ENCODE measurements at regions not wholly inside any gene's neighbourhood (a gene's known extent, or its start where the extent isn't known, plus 50 kb on each side); places are given as distances from the start of the nearest gene placed in this dataset.

GRCh38 chr12:5305886-5306545 is 125.9 kb upstream of the NTF3 start:
- H3K4me3 ChIP-seq (ENCODE audit: low read depth, low read length): no peak overlapping the region
- no peaks in the 10 kb centered on the region for H3K4me1 ChIP-seq (ENCODE audit: control insufficient read depth, insufficient read depth, low read length)
- H3K9ac ChIP-seq (ENCODE audit: low read depth, low read length): no peak overlapping the region
- no peaks in the 10 kb centered on the region for H3K27me3 ChIP-seq (ENCODE audit: control insufficient read depth, insufficient read depth, low read length)
- no peaks in the 10 kb centered on the region for H3K36me3 ChIP-seq (ENCODE audit: control insufficient read depth, insufficient read depth, low read length)
- H3K9me3 ChIP-seq (ENCODE audit: control insufficient read depth, insufficient read depth, low read length): no peaks in the 10 kb centered on the region

DNA sequence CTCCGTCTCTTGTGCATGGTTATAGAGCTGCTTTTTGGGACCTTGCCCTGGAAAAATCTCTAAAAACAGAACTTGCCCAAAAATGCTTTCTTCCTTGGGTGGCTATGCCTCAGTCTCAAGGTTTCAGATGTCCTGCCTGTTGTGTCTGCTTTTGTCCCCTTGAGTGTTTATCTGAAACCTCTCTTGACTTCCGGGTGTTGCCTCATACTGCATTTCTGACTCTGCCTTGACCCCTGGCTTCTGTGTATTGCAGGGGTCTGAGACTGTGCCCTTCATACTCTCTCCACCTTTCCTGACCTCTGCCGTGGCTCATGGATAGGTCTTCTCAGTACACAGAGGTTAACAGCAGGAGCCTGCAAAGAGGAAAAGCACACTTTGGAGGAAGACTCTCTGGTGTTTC is 124.8 kb upstream of the NTF3 start:
- H3K27me3 ChIP-seq (ENCODE audit: control insufficient read depth, insufficient read depth, low read length): no peaks in the 10 kb centered on the region
- no peak overlapping the region for H3K9ac ChIP-seq (ENCODE audit: low read depth, low read length)
- no peaks in the 10 kb centered on the region for H3K9me3 ChIP-seq (ENCODE audit: control insufficient read depth, insufficient read depth, low read length)
- no peak overlapping the region for H3K4me3 ChIP-seq (ENCODE audit: low read depth, low read length)
- no peaks in the 10 kb centered on the region for H3K36me3 ChIP-seq (ENCODE audit: control insufficient read depth, insufficient read depth, low read length)
- H3K4me1 ChIP-seq (ENCODE audit: control insufficient read depth, insufficient read depth, low read length): no peaks in the 10 kb centered on the region

DNA sequence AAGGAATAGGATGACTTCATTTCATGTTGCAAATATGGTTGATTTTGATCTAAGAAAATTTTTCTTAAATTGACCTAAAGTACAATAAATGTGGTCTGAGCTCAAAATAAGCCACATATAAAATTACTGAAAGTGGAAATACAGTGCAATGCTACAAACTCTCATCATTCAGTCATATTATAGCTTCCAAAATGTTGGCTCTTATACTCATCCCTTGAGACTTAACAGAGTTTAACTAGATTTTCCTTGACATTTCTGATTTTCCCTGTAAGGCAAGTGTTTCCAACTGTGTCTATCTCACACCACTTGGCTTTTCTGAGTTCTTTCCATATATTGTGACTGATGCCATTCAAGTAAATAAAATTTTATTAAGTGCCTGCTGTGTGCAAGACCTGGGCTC is 123.7 kb upstream of the NTF3 start:
- Histone ChIP-seq H3K36me3 (ENCODE audit: control insufficient read depth, insufficient read depth, low read length) (no peaks in the 10 kb centered on the region), H3K4me1 (ENCODE audit: control insufficient read depth, insufficient read depth, low read length) (no peaks in the 10 kb centered on the region), H3K27me3 (ENCODE audit: control insufficient read depth, insufficient read depth, low read length) (no peaks in the 10 kb centered on the region), H3K9ac (ENCODE audit: low read depth, low read length) (no peak overlapping the region), H3K9me3 (ENCODE audit: control insufficient read depth, insufficient read depth, low read length) (peaks cover 2% of the 10 kb centered on the region), H3K4me3 (ENCODE audit: low read depth, low read length) (no peak overlapping the region)

- no peak overlapping the region for H3K9ac ChIP-seq (ENCODE audit: low read depth, low read length)
- H3K27me3 ChIP-seq (ENCODE audit: control insufficient read depth, insufficient read depth, low read length): no peaks in the 10 kb centered on the region
- H3K4me1 ChIP-seq (ENCODE audit: control insufficient read depth, insufficient read depth, low read length): no peaks in the 10 kb centered on the region
- no peaks in the 10 kb centered on the region for H3K36me3 ChIP-seq (ENCODE audit: control insufficient read depth, insufficient read depth, low read length)
- no peak overlapping the region for H3K4me3 ChIP-seq (ENCODE audit: low read depth, low read length)
- peaks cover 4% of the 10 kb centered on the region for H3K9me3 ChIP-seq (ENCODE audit: control insufficient read depth, insufficient read depth, low read length)
Observed at GRCh38 chr12:5308996-5309395, 122.9 kb upstream of the NTF3 start.

GRCh38 chr12:5309654-5310053 is 122.3 kb upstream of the NTF3 start:
- no peaks in the 10 kb centered on the region for H3K4me1 ChIP-seq (ENCODE audit: control insufficient read depth, insufficient read depth, low read length)
- H3K27me3 ChIP-seq (ENCODE audit: control insufficient read depth, insufficient read depth, low read length): no peaks in the 10 kb centered on the region
- no peak overlapping the region for H3K9ac ChIP-seq (ENCODE audit: low read depth, low read length)
- peaks cover 4% of the 10 kb centered on the region for H3K9me3 ChIP-seq (ENCODE audit: control insufficient read depth, insufficient read depth, low read length)
- no peak overlapping the region for H3K4me3 ChIP-seq (ENCODE audit: low read depth, low read length)
- no peaks in the 10 kb centered on the region for H3K36me3 ChIP-seq (ENCODE audit: control insufficient read depth, insufficient read depth, low read length)

DNA sequence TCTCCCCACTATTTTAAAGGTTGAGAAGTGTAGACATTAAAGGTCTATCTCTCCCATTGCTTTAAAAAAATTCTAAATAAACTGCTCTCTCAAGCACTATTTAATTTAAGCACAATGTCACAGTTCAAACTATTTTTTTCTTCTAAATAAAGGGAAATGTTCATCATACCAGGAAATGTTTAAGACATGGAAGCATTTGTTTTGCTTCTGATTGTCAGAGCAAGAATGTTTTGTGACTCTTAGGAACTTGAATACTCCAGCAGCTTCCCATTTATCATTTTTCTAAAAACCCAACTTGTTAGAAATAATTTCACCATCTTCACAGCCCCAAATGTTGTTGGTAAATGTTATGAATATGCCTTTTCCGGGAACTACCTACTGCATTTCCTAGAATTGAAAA is 121.8 kb upstream of the NTF3 start:
- Histone ChIP-seq H3K9me3 (ENCODE audit: control insufficient read depth, insufficient read depth, low read length) (peaks cover 4% of the 10 kb centered on the region), H3K27me3 (ENCODE audit: control insufficient read depth, insufficient read depth, low read length) (no peaks in the 10 kb centered on the region)

DNA sequence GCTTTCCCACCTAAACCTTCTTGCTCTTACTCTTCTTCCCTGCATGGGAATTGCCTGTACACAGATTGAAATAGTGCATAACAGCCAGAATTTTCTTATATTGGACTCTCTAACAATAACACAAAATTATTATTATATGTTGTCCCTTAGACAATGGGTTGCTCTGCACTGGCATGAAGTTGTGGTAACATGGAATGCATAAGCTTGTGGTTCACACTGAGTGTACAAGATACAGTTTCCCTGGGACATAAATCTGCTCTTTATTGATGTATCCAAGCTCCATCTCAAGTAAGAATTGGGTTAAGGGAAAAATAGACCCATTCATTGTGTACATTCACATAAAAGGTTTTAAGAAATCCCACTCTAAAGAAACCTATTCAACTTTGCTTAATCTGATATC is 114.4 kb upstream of the NTF3 start:
- Histone ChIP-seq H3K36me3 (ENCODE audit: control insufficient read depth, insufficient read depth, low read length) (no peaks in the 10 kb centered on the region), H3K27me3 (ENCODE audit: control insufficient read depth, insufficient read depth, low read length) (no peaks in the 10 kb centered on the region), H3K4me1 (ENCODE audit: control insufficient read depth, insufficient read depth, low read length) (no peaks in the 10 kb centered on the region), H3K4me3 (ENCODE audit: low read depth, low read length) (no peak overlapping the region), H3K9me3 (ENCODE audit: control insufficient read depth, insufficient read depth, low read length) (peaks cover 4% of the 10 kb centered on the region), H3K9ac (ENCODE audit: low read depth, low read length) (no peak overlapping the region)

More for the DNA sequence above, 121.8 kb upstream of the NTF3 start:
- Histone ChIP-seq H3K36me3 (ENCODE audit: control insufficient read depth, insufficient read depth, low read length) (no peaks in the 10 kb centered on the region), H3K4me1 (ENCODE audit: control insufficient read depth, insufficient read depth, low read length) (no peaks in the 10 kb centered on the region), H3K9ac (ENCODE audit: low read depth, low read length) (no peak overlapping the region), H3K4me3 (ENCODE audit: low read depth, low read length) (no peak overlapping the region)

DNA sequence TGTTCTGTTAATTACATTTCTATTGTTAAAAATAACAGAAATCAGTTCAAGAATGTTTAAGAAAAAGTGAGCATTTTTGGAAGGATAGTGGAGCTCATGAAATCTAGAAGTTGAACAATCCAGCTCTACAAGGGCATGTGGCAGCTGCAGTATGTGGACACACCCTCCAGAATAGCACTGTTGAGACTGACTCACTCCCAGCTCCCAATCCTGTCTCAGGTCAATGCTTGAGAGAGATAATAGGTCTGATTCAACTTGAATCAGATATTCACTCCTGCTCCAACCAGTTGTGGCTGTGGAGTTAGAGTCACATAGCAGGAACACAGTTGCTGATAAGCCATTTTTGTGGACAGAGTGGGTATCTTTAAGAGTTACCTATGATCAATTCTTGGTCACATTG is 113.0 kb upstream of the NTF3 start:
- Histone ChIP-seq H3K9ac (ENCODE audit: low read depth, low read length) (no peak overlapping the region), H3K4me3 (ENCODE audit: low read depth, low read length) (no peak overlapping the region), H3K4me1 (ENCODE audit: control insufficient read depth, insufficient read depth, low read length) (no peaks in the 10 kb centered on the region), H3K36me3 (ENCODE audit: control insufficient read depth, insufficient read depth, low read length) (no peaks in the 10 kb centered on the region), H3K27me3 (ENCODE audit: control insufficient read depth, insufficient read depth, low read length) (no peaks in the 10 kb centered on the region), H3K9me3 (ENCODE audit: control insufficient read depth, insufficient read depth, low read length) (no peaks in the 10 kb centered on the region)

DNA sequence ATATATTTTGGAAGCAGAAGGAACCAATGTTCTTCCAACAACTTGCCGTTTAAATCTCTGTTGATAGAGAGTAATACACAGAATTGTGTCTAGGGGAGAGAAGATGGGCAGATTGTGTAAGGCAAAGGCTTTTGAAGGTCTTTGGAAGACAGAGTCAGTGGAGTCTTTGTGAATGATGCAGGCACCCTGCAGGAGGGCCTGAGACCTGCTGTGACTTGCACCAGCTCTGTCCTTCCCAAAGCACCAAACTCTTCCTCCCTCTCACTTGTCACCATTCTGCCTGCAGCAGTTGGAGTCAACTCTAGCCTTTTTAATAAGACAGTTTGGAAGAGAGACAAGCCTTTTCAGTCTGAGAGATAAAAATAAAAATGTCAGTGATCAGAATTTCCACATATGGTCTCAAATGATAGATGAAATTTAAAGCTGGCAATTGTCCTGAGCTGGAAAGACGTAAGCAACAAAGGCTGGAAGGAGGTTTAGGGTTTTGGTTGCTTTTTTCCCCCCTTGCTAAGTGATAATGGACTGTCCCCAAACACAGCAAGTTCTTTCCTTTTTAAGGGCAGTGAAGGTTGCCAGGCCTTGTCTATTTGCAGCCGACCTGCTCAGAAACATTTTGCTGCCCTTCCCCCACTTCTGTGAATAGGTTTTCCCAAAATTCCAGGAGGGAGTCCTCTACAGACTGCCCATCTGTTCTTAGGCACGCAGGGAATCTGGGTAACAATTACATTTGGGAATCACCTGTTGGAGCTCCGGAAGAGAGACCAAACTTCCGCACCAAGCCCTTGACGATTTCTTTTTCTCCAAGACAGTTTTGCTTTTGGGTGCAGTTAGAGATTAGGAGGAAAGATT is 103.0 kb upstream of the NTF3 start:
- H3K27me3 ChIP-seq (ENCODE audit: control insufficient read depth, insufficient read depth, low read length): no peaks in the 10 kb centered on the region
- H3K9ac ChIP-seq (ENCODE audit: low read depth, low read length): no peak overlapping the region
- H3K36me3 ChIP-seq (ENCODE audit: control insufficient read depth, insufficient read depth, low read length): no peaks in the 10 kb centered on the region
- no peak overlapping the region for H3K4me3 ChIP-seq (ENCODE audit: low read depth, low read length)
- H3K9me3 ChIP-seq (ENCODE audit: control insufficient read depth, insufficient read depth, low read length): no peaks in the 10 kb centered on the region
- H3K4me1 ChIP-seq (ENCODE audit: control insufficient read depth, insufficient read depth, low read length): peaks cover 10% of the 10 kb centered on the region

DNA sequence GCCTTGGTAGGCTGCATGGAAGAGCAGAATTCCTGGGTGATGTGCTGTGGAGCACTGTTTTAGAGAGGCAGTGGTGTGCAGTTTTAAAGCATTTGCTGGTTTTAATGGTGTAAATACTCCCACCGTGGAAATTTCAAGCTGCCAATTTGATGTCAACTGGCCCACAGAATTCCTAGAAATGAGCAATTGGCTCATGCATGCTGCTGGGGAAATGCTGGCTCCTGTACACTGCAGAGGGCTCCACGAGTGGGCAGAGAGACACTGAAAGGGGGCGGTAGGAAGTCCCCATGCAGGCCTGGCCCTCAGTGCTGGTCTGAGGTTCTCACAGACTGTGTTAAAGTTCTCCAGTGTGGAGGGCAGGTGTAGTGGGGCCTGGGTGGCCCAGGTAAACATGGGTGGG is 99.4 kb upstream of the NTF3 start:
- peaks cover 10% of the 10 kb centered on the region for H3K4me1 ChIP-seq (ENCODE audit: control insufficient read depth, insufficient read depth, low read length)
- no peaks in the 10 kb centered on the region for H3K9me3 ChIP-seq (ENCODE audit: control insufficient read depth, insufficient read depth, low read length)
- no peaks in the 10 kb centered on the region for H3K36me3 ChIP-seq (ENCODE audit: control insufficient read depth, insufficient read depth, low read length)
- no peaks in the 10 kb centered on the region for H3K27me3 ChIP-seq (ENCODE audit: control insufficient read depth, insufficient read depth, low read length)
- H3K9ac ChIP-seq (ENCODE audit: low read depth, low read length): no peak overlapping the region
- no peak overlapping the region for H3K4me3 ChIP-seq (ENCODE audit: low read depth, low read length)

GRCh38 chr12:5333096-5333495 is 98.8 kb upstream of the NTF3 start:
- H3K4me3 ChIP-seq (ENCODE audit: low read depth, low read length): no peak overlapping the region
- H3K9me3 ChIP-seq (ENCODE audit: control insufficient read depth, insufficient read depth, low read length): no peaks in the 10 kb centered on the region
- H3K36me3 ChIP-seq (ENCODE audit: control insufficient read depth, insufficient read depth, low read length): no peaks in the 10 kb centered on the region
- H3K4me1 ChIP-seq (ENCODE audit: control insufficient read depth, insufficient read depth, low read length): peaks cover 10% of the 10 kb centered on the region
- H3K27me3 ChIP-seq (ENCODE audit: control insufficient read depth, insufficient read depth, low read length): no peaks in the 10 kb centered on the region
- H3K9ac ChIP-seq (ENCODE audit: low read depth, low read length): no peak overlapping the region

DNA sequence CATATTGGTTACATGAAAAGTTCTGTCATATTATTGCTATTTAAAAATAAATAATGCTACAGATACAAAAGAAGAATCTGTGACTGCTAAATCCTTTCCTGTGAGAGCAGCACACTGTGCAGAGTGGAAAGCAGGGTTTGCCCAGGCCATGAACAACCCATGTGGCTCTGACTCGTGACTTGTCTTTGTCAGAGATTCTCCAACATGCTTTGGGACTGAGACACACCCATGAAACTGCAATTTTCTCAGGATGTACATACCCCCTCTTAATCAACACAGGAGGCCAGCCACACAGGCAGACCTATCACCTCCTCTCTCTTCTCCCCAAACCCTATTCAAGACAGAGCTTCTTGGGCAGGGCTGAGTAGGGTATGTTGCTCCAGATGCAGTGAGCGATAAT is 96.8 kb upstream of the NTF3 start:
- no peaks in the 10 kb centered on the region for H3K9me3 ChIP-seq (ENCODE audit: control insufficient read depth, insufficient read depth, low read length)
- no peaks in the 10 kb centered on the region for H3K27me3 ChIP-seq (ENCODE audit: control insufficient read depth, insufficient read depth, low read length)
- H3K4me3 ChIP-seq (ENCODE audit: low read depth, low read length): no peak overlapping the region
- H3K9ac ChIP-seq (ENCODE audit: low read depth, low read length): no peak overlapping the region
- no peaks in the 10 kb centered on the region for H3K4me1 ChIP-seq (ENCODE audit: control insufficient read depth, insufficient read depth, low read length)
- no peaks in the 10 kb centered on the region for H3K36me3 ChIP-seq (ENCODE audit: control insufficient read depth, insufficient read depth, low read length)
